ENCODE measurements at regions not wholly inside any gene's neighbourhood (a gene's known extent, or its start where the extent isn't known, plus 50 kb on each side); places are given as distances from the start of the nearest gene placed in this dataset.

DNA sequence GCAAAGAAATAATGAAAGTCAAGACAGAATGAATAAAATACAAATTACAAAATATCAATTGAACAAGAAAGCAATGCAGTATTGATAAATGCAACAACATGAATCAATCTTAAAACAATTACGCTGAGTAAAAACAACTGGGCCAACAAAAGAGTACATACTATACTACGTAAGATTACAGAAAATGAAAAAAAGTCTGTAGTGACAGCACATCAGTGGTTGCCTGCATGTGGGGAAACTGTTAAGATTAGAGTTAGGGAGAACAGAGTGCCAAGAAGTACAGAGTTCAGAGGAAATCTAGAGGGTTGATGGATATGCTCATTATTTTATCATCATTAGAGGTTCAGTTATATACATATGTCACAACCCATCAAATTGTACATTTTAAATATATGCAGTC is 706.6 kb upstream of the ACO1 start:
- H3K4me3 ChIP-seq, result no peak overlapping the region
- no peak for DNase-seq (ENCODE audit: low read depth, low spot score)
- in situ Hi-C loops (cut with MboI), result no loop called here
- ChIA-PET POLR2A (no interaction called here), RAD21 (ENCODE audit: unreplicated experiment) (no interaction called here), CTCF (no interaction called here), SMC1A (ENCODE audit: uncharacterized antibody, unreplicated experiment) (no interaction called here)
- WGBS (ENCODE audit: insufficient coverage, insufficient replicate concordance, low lambda C conversion rate, missing lambda C conversion rate), result 81% methylated on average over 2 of the region's 2 CpGs
- no peak overlapping the region for H3K4me2 ChIP-seq (ENCODE audit: control insufficient read depth, insufficient read depth)
- H3K27ac ChIP-seq (ENCODE audit: control insufficient read depth, insufficient read depth), result no peak overlapping the region
- no peaks in the 10 kb centered on the region for H3K4me1 ChIP-seq (ENCODE audit: control insufficient read depth, insufficient read depth, low read length)
- H2AFZ ChIP-seq (ENCODE audit: control insufficient read depth, low read depth, low read length), result no peak overlapping the region
- no peaks in the 10 kb centered on the region for H3K36me3 ChIP-seq (ENCODE audit: control insufficient read depth in 2 of 2, insufficient read depth in 2 of 2, low read length in 1 of 2)
- no peaks in the 10 kb centered on the region for H3K79me2 ChIP-seq (ENCODE audit: control insufficient read depth, insufficient read depth, low read length)
- no peaks in the 10 kb centered on the region for H4K20me1 ChIP-seq (ENCODE audit: control insufficient read depth, insufficient read depth)
- TF ChIP-seq BRCA1 (IDR thresholded peaks at IDR 0.05; ENCODE audit: low read depth, low read length) (no peak), ASH2L (IDR thresholded peaks at IDR 0.05; ENCODE audit: borderline replicate concordance, low read depth) (no peak), JUNB (IDR thresholded peaks at IDR 0.05) (no peak), GABPA (IDR thresholded peaks at IDR 0.05; ENCODE audit: low read depth) (no peak), MXI1 (IDR thresholded peaks at IDR 0.05; ENCODE audit: low read depth, low read length) (no peak), NR2C2 (IDR thresholded peaks at IDR 0.05; ENCODE audit: borderline replicate concordance, control insufficient read depth, insufficient read length, low read depth) (no peak), NFYB (IDR thresholded peaks at IDR 0.05; ENCODE audit: insufficient read depth, low read depth, low read length) (no peak), SMARCA5 (IDR thresholded peaks at IDR 0.05) (no peak), HDGF (IDR thresholded peaks at IDR 0.05) (no peak), TCF12 (IDR thresholded peaks at IDR 0.05; ENCODE audit: low read depth, low read length) (no peak), MTA3 (IDR thresholded peaks at IDR 0.05; ENCODE audit: borderline replicate concordance, low read length) (no peak)
- TF ChIP-seq, protein P1, sequence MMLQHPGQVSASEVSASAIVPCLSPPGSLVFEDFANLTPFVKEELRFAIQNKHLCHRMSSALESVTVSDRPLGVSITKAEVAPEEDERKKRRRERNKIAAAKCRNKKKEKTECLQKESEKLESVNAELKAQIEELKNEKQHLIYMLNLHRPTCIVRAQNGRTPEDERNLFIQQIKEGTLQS (IDR thresholded peaks at IDR 0.05; ENCODE audit: borderline replicate concordance, extremely low read depth, low read depth, low read length), result no peak
- TF ChIP-seq, protein P2, sequence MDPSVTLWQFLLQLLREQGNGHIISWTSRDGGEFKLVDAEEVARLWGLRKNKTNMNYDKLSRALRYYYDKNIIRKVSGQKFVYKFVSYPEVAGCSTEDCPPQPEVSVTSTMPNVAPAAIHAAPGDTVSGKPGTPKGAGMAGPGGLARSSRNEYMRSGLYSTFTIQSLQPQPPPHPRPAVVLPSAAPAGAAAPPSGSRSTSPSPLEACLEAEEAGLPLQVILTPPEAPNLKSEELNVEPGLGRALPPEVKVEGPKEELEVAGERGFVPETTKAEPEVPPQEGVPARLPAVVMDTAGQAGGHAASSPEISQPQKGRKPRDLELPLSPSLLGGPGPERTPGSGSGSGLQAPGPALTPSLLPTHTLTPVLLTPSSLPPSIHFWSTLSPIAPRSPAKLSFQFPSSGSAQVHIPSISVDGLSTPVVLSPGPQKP (IDR thresholded peaks at IDR 0.05; ENCODE audit: low read depth, low read length), result no peak
- TF ChIP-seq, protein P3, sequence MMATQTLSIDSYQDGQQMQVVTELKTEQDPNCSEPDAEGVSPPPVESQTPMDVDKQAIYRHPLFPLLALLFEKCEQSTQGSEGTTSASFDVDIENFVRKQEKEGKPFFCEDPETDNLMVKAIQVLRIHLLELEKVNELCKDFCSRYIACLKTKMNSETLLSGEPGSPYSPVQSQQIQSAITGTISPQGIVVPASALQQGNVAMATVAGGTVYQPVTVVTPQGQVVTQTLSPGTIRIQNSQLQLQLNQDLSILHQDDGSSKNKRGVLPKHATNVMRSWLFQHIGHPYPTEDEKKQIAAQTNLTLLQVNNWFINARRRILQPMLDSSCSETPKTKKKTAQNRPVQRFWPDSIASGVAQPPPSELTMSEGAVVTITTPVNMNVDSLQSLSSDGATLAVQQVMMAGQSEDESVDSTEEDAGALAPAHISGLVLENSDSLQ (IDR thresholded peaks at IDR 0.05), result no peak
- TF ChIP-seq, protein P4, sequence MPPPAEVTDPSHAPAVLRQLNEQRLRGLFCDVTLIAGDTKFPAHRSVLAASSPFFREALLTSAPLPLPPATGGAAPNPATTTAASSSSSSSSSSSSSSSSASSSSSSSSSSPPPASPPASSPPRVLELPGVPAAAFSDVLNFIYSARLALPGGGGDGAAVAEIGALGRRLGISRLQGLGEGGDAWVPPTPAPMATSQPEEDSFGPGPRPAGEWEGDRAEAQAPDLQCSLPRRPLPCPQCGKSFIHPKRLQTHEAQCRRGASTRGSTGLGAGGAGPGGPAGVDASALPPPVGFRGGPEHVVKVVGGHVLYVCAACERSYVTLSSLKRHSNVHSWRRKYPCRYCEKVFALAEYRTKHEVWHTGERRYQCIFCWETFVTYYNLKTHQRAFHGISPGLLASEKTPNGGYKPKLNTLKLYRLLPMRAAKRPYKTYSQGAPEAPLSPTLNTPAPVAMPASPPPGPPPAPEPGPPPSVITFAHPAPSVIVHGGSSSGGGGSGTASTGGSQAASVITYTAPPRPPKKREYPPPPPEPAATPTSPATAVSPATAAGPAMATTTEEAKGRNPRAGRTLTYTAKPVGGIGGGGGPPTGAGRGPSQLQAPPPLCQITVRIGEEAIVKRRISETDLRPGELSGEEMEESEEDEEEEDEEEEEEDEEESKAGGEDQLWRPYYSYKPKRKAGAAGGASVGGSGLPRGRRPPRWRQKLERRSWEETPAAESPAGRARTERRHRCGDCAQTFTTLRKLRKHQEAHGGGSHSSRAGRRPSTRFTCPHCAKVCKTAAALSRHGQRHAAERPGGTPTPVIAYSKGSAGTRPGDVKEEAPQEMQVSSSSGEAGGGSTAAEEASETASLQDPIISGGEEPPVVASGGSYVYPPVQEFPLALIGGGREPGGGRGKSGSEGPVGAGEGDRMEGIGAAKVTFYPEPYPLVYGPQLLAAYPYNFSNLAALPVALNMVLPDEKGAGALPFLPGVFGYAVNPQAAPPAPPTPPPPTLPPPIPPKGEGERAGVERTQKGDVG (CRISPR knock-in tag; IDR thresholded peaks at IDR 0.05), result no peak
- TF ChIP-seq, protein P5, sequence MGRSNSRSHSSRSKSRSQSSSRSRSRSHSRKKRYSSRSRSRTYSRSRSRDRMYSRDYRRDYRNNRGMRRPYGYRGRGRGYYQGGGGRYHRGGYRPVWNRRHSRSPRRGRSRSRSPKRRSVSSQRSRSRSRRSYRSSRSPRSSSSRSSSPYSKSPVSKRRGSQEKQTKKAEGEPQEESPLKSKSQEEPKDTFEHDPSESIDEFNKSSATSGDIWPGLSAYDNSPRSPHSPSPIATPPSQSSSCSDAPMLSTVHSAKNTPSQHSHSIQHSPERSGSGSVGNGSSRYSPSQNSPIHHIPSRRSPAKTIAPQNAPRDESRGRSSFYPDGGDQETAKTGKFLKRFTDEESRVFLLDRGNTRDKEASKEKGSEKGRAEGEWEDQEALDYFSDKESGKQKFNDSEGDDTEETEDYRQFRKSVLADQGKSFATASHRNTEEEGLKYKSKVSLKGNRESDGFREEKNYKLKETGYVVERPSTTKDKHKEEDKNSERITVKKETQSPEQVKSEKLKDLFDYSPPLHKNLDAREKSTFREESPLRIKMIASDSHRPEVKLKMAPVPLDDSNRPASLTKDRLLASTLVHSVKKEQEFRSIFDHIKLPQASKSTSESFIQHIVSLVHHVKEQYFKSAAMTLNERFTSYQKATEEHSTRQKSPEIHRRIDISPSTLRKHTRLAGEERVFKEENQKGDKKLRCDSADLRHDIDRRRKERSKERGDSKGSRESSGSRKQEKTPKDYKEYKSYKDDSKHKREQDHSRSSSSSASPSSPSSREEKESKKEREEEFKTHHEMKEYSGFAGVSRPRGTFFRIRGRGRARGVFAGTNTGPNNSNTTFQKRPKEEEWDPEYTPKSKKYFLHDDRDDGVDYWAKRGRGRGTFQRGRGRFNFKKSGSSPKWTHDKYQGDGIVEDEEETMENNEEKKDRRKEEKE (IDR thresholded peaks at IDR 0.05), result no peak
- H3K9me3 ChIP-seq (replicated peaks; ENCODE audit: control insufficient read depth, insufficient read depth, low read length), result no peaks in the 10 kb centered on the region
- intact Hi-C loops (cut with micrococcal nuclease; ENCODE audit: unreplicated experiment), result no loop called here
- H3K27me3 ChIP-seq (replicated peaks in 1 of 2; ENCODE audit: control insufficient read depth in 2 of 2, insufficient read depth in 2 of 2, low read length in 1 of 2), result no peaks in the 10 kb centered on the region
- BruUV-seq (replicated peaks), result no TSS peak
- no peak for ATAC-seq
- FAIRE-seq, result no peak
- H3K9ac ChIP-seq (ENCODE audit: control insufficient read depth, insufficient read depth, low read length), result no peak overlapping the region
